Natural killer cell (primary cell): ENCODE measurements at regions not wholly inside any gene's neighbourhood (a gene's known extent, or its start where the extent isn't known, plus 50 kb on each side); places are given as distances from the start of the nearest gene placed in this dataset.
"Not testable (repeated sequence)": the region's sequence is repeated elsewhere in the genome, so short reads cannot be mapped to it uniquely, and the experiment has no call there.

Experiments
- ATAC-seq, 3 donors: fragments of 150-1000 bp in 2 of 3; fragments of 200-7000 bp in 1 of 3; cut with Tn5 transposase; 1 replicate in 1 of 3; 2 replicates in 2 of 3; pipeline ENCODE4 v1.10.0; 2021; ENCODE audit warnings: mild to moderate bottlenecking in 2 of 3, moderate library complexity in 2 of 3
- DNase-seq, 2 donors: peaks; one replicate each; pipeline versions ENCODE4 v3.0.0 to v3.0.0-alpha.2; 2013 to 2021; ENCODE audit warnings: mixed read lengths in 1 of 2
- H3K27ac ChIP-seq: one replicate; pipeline ENCODE4 v1.5.1; 2013; ENCODE audit warnings: mild to moderate bottlenecking, low read length
- H3K27me3 ChIP-seq: one replicate; pipeline ENCODE4 v1.6.1; 2013; ENCODE audit warnings: low read length; ENCODE audit not compliant: control insufficient read depth, insufficient read depth
- H3K36me3 ChIP-seq: one replicate; pipeline ENCODE4 v1.6.1; 2013; ENCODE audit warnings: low read length; ENCODE audit not compliant: control insufficient read depth, insufficient read depth
- H3K4me1 ChIP-seq: one replicate; pipeline ENCODE4 v1.6.1; 2013; ENCODE audit warnings: low read length; ENCODE audit not compliant: control insufficient read depth, insufficient read depth
- H3K4me3 ChIP-seq: one replicate; pipeline ENCODE4 v1.5.1; 2013; ENCODE audit warnings: low read length
- H3K9me3 ChIP-seq: one replicate; pipeline ENCODE4 v1.6.1; 2013; ENCODE audit warnings: low read length; ENCODE audit not compliant: control insufficient read depth, insufficient read depth
- H3K27ac Mint-ChIP-seq, 2 donors: one replicate each; pipeline ENCODE4 v1.8.0; 2022; ENCODE audit warnings: mild to moderate bottlenecking in 2 of 2, mixed read lengths in 2 of 2, moderate library complexity in 1 of 2
- H3K27me3 Mint-ChIP-seq, 2 donors: one replicate each; pipeline ENCODE4 v1.8.0; 2022; ENCODE audit warnings: low read depth in 2 of 2, mixed read lengths in 2 of 2
- H3K36me3 Mint-ChIP-seq: one replicate; pipeline ENCODE4 v1.8.0; 2022; ENCODE audit warnings: mixed read lengths
- H3K4me1 Mint-ChIP-seq, 2 donors: one replicate each; pipeline ENCODE4 v1.8.0; 2022; ENCODE audit warnings: mixed read lengths in 2 of 2
- H3K4me3 Mint-ChIP-seq: one replicate; pipeline ENCODE4 v1.8.0; 2022; ENCODE audit warnings: mild to moderate bottlenecking, moderate library complexity, mixed read lengths
- H3K9me3 Mint-ChIP-seq, 2 donors: one replicate each; pipeline ENCODE4 v1.8.0; 2022; ENCODE audit warnings: mixed read lengths in 2 of 2
- CTCF ChIP-seq: fragments of 200-600 bp; IDR thresholded peaks from one replicate; pipeline ENCODE4 v1.8.0; 2022; ENCODE audit warnings: antibody characterized with exemption
- WGBS: methylation state at CpG from one replicate; pipeline ENCODE4 v1.1.7; 2013; ENCODE audit warnings: missing lambda C conversion rate; ENCODE audit not compliant: insufficient coverage; 5-methylcytosine and 5-hydroxymethylcytosine counted together
- intact Hi-C: fragments of 100-400 bp; cut with micrococcal nuclease; formaldehyde crosslinking; loops from one replicate; pipeline ENCODE4 v1.14.2; 2022

- H3K36me3 ChIP-seq, result no peaks in the 10 kb centered on the region
- intact Hi-C loops, result no loop called here
- DNase-seq, result no peak
- Mint-ChIP-seq H3K27ac (no peak overlapping the region), H3K9me3 (peaks cover 4 to 5% of the 10 kb centered on the region in 2 donors), H3K4me3 (no peak overlapping the region), H3K27me3 (peaks cover 5 to 9% of the 10 kb centered on the region in 2 donors), H3K36me3 (no peaks in the 10 kb centered on the region), H3K4me1 (no peaks in the 10 kb centered on the region)
- H3K27ac ChIP-seq, result no peak overlapping the region
- H3K27me3 ChIP-seq, result no peaks in the 10 kb centered on the region
- no peak overlapping the region for H3K4me3 ChIP-seq
- no peak for ATAC-seq
- no peaks in the 10 kb centered on the region for H3K9me3 ChIP-seq
- no peaks in the 10 kb centered on the region for H3K4me1 ChIP-seq
- no peak for TF ChIP-seq CTCF
- 84% methylated on average over 4 of the region's 4 CpGs for WGBS
Measured at GRCh38 chr14:53367644-53368026, 214.5 kb upstream of the DDHD1 start.

GRCh38 chr14:53365486-53366130 is 212.5 kb upstream of the DDHD1 start:
- H3K36me3 Mint-ChIP-seq, result no peaks in the 10 kb centered on the region
- ATAC-seq (no peak), DNase-seq (no peak)
- intact Hi-C loops, result no loop called here
- Histone ChIP-seq H3K4me3 (no peak overlapping the region), H3K9me3 (no peaks in the 10 kb centered on the region), H3K4me1 (no peaks in the 10 kb centered on the region), H3K27me3 (no peaks in the 10 kb centered on the region), H3K27ac (no peak overlapping the region), H3K36me3 (no peaks in the 10 kb centered on the region)
- WGBS, result 89% methylated on average over 3 of the region's 3 CpGs
- H3K27me3 Mint-ChIP-seq, result peaks cover 2 to 5% of the 10 kb centered on the region in 2 donors
- no peak overlapping the region for H3K27ac Mint-ChIP-seq
- no peak overlapping the region for H3K4me3 Mint-ChIP-seq
- no peak for TF ChIP-seq CTCF
- peaks cover 3% of the 10 kb centered on the region in 2 donors for H3K9me3 Mint-ChIP-seq
- H3K4me1 Mint-ChIP-seq, result no peaks in the 10 kb centered on the region

GRCh38 chr14:53362916-53363315 is 209.8 kb upstream of the DDHD1 start:
- H3K27ac Mint-ChIP-seq, H3K36me3 Mint-ChIP-seq, H3K4me3 ChIP-seq, H3K36me3 ChIP-seq, H3K27ac ChIP-seq, DNase-seq, H3K27me3 Mint-ChIP-seq, H3K4me1 Mint-ChIP-seq, H3K27me3 ChIP-seq, intact Hi-C loops, H3K4me3 Mint-ChIP-seq, H3K9me3 ChIP-seq, H3K4me1 ChIP-seq, ATAC-seq: not testable (repeated sequence)
- WGBS, result 100% methylated on average over 2 of the region's 2 CpGs
- H3K9me3 Mint-ChIP-seq, result peaks cover 6 to 12% of the 10 kb centered on the region in 2 donors

GRCh38 chr14:53360829-53361228 is 207.7 kb upstream of the DDHD1 start:
- no peaks in the 10 kb centered on the region for H3K4me1 Mint-ChIP-seq
- no peak overlapping the region for H3K27ac Mint-ChIP-seq
- TF ChIP-seq CTCF, result no peak
- intact Hi-C loops, result no loop called here
- Histone ChIP-seq H3K27me3 (no peaks in the 10 kb centered on the region), H3K4me1 (no peaks in the 10 kb centered on the region), H3K9me3 (no peaks in the 10 kb centered on the region), H3K36me3 (no peaks in the 10 kb centered on the region), H3K4me3 (no peak overlapping the region), H3K27ac (no peak overlapping the region)
- peaks cover 6 to 12% of the 10 kb centered on the region in 2 donors for H3K9me3 Mint-ChIP-seq
- H3K36me3 Mint-ChIP-seq, result no peaks in the 10 kb centered on the region
- no peak overlapping the region for H3K4me3 Mint-ChIP-seq
- H3K27me3 Mint-ChIP-seq, result no peaks in the 10 kb centered on the region
- ATAC-seq (no peak), DNase-seq (no peak)
